Smooth muscle cell (in vitro differentiated cells): ENCODE measurements at regions not wholly inside any gene's neighbourhood (a gene's known extent, or its start where the extent isn't known, plus 50 kb on each side); places are given as distances from the start of the nearest gene placed in this dataset.

ENCODE experiments used
- DNase-seq: peaks from one replicate; lab custom pipeline; 2025; ENCODE audit not compliant: unreplicated experiment; lab: John Stamatoyannopoulos, UW
- H2AFZ ChIP-seq: fragments of 200-600 bp; sonication (generic); 2 replicates; pipeline ENCODE4 v1.6.0; 2016; ENCODE audit warnings: antibody characterized with exemption, low read depth, mild to moderate bottlenecking
- H3F3A ChIP-seq: fragments of 200-600 bp; sonication (generic); 2 replicates; pipeline ENCODE4 v1.6.0; 2017; ENCODE audit warnings: antibody characterized with exemption, low read depth
- H3K27ac ChIP-seq: fragments of 200-600 bp; sonication (generic); 2 replicates; pipeline ENCODE4 v1.5.1; 2016; ENCODE audit warnings: low read depth, mild to moderate bottlenecking
- H3K27me3 ChIP-seq: fragments of 200-600 bp; sonication (generic); 2 replicates; pipeline ENCODE4 v1.6.1; 2016; ENCODE audit warnings: low read depth, mild to moderate bottlenecking
- H3K36me3 ChIP-seq: fragments of 200-600 bp; sonication (generic); 2 replicates; pipeline ENCODE4 v1.5.1; 2016; ENCODE audit warnings: low read depth
- H3K4me1 ChIP-seq: fragments of 200-600 bp; sonication (generic); 2 replicates; pipeline ENCODE4 v1.5.1; 2016; ENCODE audit warnings: low read depth
- H3K4me2 ChIP-seq: fragments of 200-600 bp; sonication (generic); 2 replicates; pipeline ENCODE4 v1.6.0; 2016; ENCODE audit warnings: mild to moderate bottlenecking
- H3K4me3 ChIP-seq: fragments of 200-600 bp; sonication (generic); 2 replicates; pipeline ENCODE4 v1.5.1; 2016; ENCODE audit warnings: mild to moderate bottlenecking
- H3K79me2 ChIP-seq: fragments of 200-600 bp; sonication (generic); 2 replicates; pipeline ENCODE4 v1.6.0; 2016; ENCODE audit warnings: low read depth, mild to moderate bottlenecking
- H3K9ac ChIP-seq: fragments of 200-600 bp; sonication (generic); 2 replicates; pipeline ENCODE4 v1.6.0; 2016; ENCODE audit warnings: low read depth
- H3K9me3 ChIP-seq: fragments of 200-600 bp; sonication (generic); replicated peaks from 2 replicates; pipeline ENCODE4 v1.5.1; 2016; ENCODE audit warnings: low read depth
- H4K20me1 ChIP-seq: fragments of 200-600 bp; sonication (generic); 2 replicates; pipeline ENCODE4 v1.6.0; 2016; ENCODE audit warnings: low read depth
- whole genome bisulfite sequencing: methylation state at CpG from one replicate; pipeline ENCODE4 v1.1.7; 2016; ENCODE audit warnings: low lambda C conversion rate; 5-methylcytosine and 5-hydroxymethylcytosine counted together
- TF ChIP-seq, protein P1 (sequence below): fragments of 200-600 bp; sonication (generic); IDR thresholded peaks from 2 replicates; pipeline ENCODE4 v1.5.1; 2017; ENCODE audit warnings: borderline replicate concordance, mild to moderate bottlenecking, antibody characterized with exemption; ENCODE audit not compliant: insufficient read depth, poor library complexity, severe bottlenecking

DNA sequence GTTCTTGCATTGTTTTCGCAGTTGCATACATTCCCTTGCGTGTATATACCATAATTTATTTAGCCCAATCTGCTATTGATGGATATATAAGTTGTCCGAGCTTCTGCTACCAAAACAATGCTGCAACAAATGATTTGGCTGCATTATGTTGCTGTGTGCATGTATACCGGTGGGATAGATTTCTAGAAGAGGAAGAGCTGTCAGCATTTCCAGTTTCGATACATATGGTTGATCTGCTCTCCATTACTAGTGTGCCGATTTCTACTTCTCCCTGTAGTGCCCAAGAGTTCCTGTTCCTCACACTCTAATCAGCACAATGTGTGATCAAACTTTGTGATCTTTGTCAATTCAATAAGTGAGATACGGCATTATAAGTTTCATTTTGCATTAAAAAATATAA, 92.8 kb upstream of the NMNAT3 start:
- H3K4me1 ChIP-seq, result peaks cover 19% of the 10 kb centered on the region
- H3K9ac ChIP-seq, result no peak overlapping the region
- DNase-seq, result no peak
- H3K79me2 ChIP-seq, result no peaks in the 10 kb centered on the region
- no peak overlapping the region for H3K4me3 ChIP-seq
- TF ChIP-seq, protein P1, sequence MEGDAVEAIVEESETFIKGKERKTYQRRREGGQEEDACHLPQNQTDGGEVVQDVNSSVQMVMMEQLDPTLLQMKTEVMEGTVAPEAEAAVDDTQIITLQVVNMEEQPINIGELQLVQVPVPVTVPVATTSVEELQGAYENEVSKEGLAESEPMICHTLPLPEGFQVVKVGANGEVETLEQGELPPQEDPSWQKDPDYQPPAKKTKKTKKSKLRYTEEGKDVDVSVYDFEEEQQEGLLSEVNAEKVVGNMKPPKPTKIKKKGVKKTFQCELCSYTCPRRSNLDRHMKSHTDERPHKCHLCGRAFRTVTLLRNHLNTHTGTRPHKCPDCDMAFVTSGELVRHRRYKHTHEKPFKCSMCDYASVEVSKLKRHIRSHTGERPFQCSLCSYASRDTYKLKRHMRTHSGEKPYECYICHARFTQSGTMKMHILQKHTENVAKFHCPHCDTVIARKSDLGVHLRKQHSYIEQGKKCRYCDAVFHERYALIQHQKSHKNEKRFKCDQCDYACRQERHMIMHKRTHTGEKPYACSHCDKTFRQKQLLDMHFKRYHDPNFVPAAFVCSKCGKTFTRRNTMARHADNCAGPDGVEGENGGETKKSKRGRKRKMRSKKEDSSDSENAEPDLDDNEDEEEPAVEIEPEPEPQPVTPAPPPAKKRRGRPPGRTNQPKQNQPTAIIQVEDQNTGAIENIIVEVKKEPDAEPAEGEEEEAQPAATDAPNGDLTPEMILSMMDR, result no peak
- H4K20me1 ChIP-seq, result no peaks in the 10 kb centered on the region
- WGBS, result 97% methylated on average over 7 of the region's 7 CpGs
- H3F3A ChIP-seq, result peaks cover 14% of the 10 kb centered on the region
- H3K27ac ChIP-seq, result no peak overlapping the region
- no peaks in the 10 kb centered on the region for H3K27me3 ChIP-seq
- no peaks in the 10 kb centered on the region for H3K9me3 ChIP-seq
- H3K36me3 ChIP-seq, result no peaks in the 10 kb centered on the region
- H3K4me2 ChIP-seq, result no peak overlapping the region
- no peak overlapping the region for H2AFZ ChIP-seq

DNA sequence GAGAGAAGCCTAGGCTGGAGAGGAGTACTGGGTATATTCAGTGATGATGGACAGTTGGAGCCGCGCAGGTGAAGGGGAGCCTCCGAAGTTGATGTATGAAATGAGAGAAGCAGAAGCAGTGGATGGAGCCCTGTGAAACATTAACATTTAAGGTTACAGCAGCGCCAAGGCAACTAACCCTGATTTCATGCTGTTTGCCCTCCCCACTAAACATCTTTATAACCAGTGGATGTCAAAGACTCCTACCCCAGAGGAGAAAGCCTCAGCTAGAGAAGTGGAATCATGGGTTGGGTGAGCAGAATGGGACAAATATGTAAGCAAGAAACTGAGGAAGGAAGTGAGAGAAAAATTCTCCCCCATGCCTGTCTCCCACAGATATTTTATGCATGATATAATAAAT, 92.0 kb upstream of the NMNAT3 start:
- Histone ChIP-seq H4K20me1 (no peaks in the 10 kb centered on the region), H3K4me3 (no peak overlapping the region), H3K9ac (no peak overlapping the region), H3K36me3 (no peaks in the 10 kb centered on the region), H3F3A (peaks cover 14% of the 10 kb centered on the region), H3K4me1 (peaks cover 16% of the 10 kb centered on the region), H3K79me2 (no peaks in the 10 kb centered on the region), H3K27ac (no peak overlapping the region), H3K9me3 (no peaks in the 10 kb centered on the region), H2AFZ (no peak overlapping the region), H3K4me2 (no peak overlapping the region), H3K27me3 (no peaks in the 10 kb centered on the region)
- TF ChIP-seq, protein P1, result no peak
- DNase-seq, result no peak
- WGBS, result 97% methylated on average over 4 of the region's 4 CpGs

DNA sequence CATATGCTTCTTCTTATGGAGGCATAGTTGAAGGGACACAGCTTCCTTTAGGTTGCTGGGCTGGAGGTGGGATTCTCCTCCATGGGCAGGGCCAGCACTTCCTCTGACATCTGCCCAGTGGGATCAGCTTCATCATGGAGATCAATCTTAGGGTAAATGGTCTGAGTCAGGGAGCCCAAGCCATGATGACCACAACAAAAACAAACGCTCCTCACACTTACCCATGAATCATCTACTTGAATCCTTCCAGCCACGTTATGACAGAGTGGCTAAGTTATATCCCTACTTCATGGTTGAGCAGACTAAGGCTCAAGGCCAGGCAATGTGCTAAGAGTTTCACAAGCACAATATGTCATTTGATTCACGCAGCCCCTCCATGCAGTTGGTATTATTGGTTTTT, 87.2 kb upstream of the NMNAT3 start:
- 24% methylated on average over 3 of the region's 3 CpGs for WGBS
- no peak for DNase-seq
- H3K4me2 ChIP-seq, result peak overlapping the region; percentile 2
- no peak overlapping the region for H2AFZ ChIP-seq
- no peaks in the 10 kb centered on the region for H4K20me1 ChIP-seq
- H3K9me3 ChIP-seq, result no peaks in the 10 kb centered on the region
- H3K4me3 ChIP-seq, result no peak overlapping the region
- no peaks in the 10 kb centered on the region for H3K4me1 ChIP-seq
- peak overlapping the region; percentile 9 for H3K27ac ChIP-seq
- TF ChIP-seq, protein P1, result no peak
- H3K36me3 ChIP-seq, result no peaks in the 10 kb centered on the region
- no peaks in the 10 kb centered on the region for H3K79me2 ChIP-seq
- no peaks in the 10 kb centered on the region for H3K27me3 ChIP-seq
- no peaks in the 10 kb centered on the region for H3F3A ChIP-seq
- no peak overlapping the region for H3K9ac ChIP-seq

DNA sequence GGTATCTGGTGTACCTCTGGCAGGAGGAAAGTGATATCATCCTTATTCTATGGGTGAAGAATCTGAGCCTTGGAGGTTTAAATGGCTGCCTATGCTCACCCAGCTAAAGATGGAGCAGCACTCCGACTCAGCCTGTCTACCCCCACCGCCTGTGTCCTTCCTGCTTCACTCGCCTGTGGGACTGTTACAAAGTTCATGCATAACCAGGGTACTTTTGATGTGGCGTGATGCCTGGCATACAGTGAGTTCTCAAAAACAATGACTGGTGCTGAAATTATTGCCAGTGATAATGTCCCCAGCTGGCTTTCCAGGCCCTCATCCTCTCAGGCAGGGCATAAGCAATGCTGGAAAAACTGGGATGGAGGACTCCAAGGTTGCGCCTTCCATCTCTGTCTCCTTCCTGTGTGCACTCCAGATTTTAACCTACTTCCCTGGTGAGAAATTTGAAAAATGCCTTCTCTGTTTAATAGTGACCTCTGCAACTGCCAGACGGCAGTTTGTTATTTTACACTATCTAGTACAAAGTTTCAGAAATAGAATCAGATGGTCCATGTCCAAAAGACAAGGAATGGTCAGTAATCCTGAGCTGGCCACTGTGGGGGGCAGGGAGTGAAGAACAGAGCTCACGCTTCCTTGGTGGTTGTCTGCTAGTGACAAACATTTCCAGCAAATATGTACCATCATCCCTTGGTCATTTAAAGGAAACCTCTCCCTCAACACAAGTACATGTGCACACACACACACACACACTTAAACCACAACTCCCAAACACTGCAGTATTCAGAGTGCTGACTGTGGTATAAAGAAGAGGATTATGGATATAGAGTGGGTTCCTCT, 86.5 kb upstream of the NMNAT3 start:
- no peaks in the 10 kb centered on the region for H4K20me1 ChIP-seq
- TF ChIP-seq, protein P1, result no peak
- H3K4me2 ChIP-seq, result peak overlapping the region; percentile 2
- H3K27me3 ChIP-seq, result no peaks in the 10 kb centered on the region
- no peaks in the 10 kb centered on the region for H3K4me1 ChIP-seq
- WGBS, result 59% methylated on average over 7 of the region's 7 CpGs
- H3K9ac ChIP-seq, result no peak overlapping the region
- DNase-seq, result no peak
- H3K27ac ChIP-seq, result peak overlapping the region; percentile 9
- no peaks in the 10 kb centered on the region for H3K79me2 ChIP-seq
- no peak overlapping the region for H2AFZ ChIP-seq
- no peak overlapping the region for H3K4me3 ChIP-seq
- H3K36me3 ChIP-seq, result no peaks in the 10 kb centered on the region
- H3F3A ChIP-seq, result no peaks in the 10 kb centered on the region
- H3K9me3 ChIP-seq, result no peaks in the 10 kb centered on the region
